HCT116 (cell line): ENCODE measurements at regions not wholly inside any gene's neighbourhood (a gene's known extent, or its start where the extent isn't known, plus 50 kb on each side); places are given as distances from the start of the nearest gene placed in this dataset.

Experiments used
- ATAC-seq: fragments of 200-7000 bp; cut with Tn5 transposase; 2 replicates; pipeline ENCODE4 v1.9.1; 2020; ENCODE audit warnings: mild to moderate bottlenecking, moderate library complexity
- BruUV-seq: library from RNA; stranded (reverse); fragments of 400-500 nt; replicated peaks from 2 replicates; lab custom pipeline; 2021; lab: Mats Ljungman, UMichigan
- CTCF ChIA-PET: fragments of 300-600 bp; sonication (Branson Sonifier 250); formaldehyde crosslinking; loops from one replicate; lab custom pipeline; 2021; ENCODE audit warnings: antibody characterized with exemption; lab: Charles Lee
- POLR2A ChIA-PET: fragments of 300-600, 350-600 bp; sonication (Branson Sonifier 250); formaldehyde crosslinking; loops from one replicate; lab custom pipeline; 2021; ENCODE audit warnings: antibody characterized with exemption; lab: Charles Lee
- RAD21 ChIA-PET, 2 experiments: fragments of 300-600 bp; sonication (Branson Sonifier 250); formaldehyde crosslinking; loops; one replicate each; lab custom pipeline; 2023; ENCODE audit warnings: low total read pairs in 2 of 2; ENCODE audit not compliant: uncharacterized antibody in 2 of 2, unreplicated experiment in 2 of 2, low non-redundant PET in 1 of 2; lab: Charles Lee
- DNase-seq: peaks from one replicate; pipeline ENCODE4 v3.0.0-alpha.2; 2010; ENCODE audit warnings: low read depth, low spot score
- H2AFZ ChIP-seq: fragments of 200-600 bp; shearing (Covaris generic), sonication (generic); 2 replicates; pipeline ENCODE4 v1.6.1; 2017; ENCODE audit warnings: low read depth, mixed run types, mixed read lengths, antibody characterized with exemption, low read length; ENCODE audit not compliant: poor library complexity, severe bottlenecking
- H3K27ac ChIP-seq: 2 replicates; pipeline ENCODE4 v1.5.1; 2012; ENCODE audit warnings: low read depth, low read length
- H3K27me3 ChIP-seq: fragments of 200-600 bp; sonication (generic); 2 replicates; pipeline ENCODE4 v1.6.1; 2016; ENCODE audit warnings: mixed run types, low read length, mixed read lengths; ENCODE audit not compliant: insufficient read depth
- H3K36me3 ChIP-seq, 2 experiments: fragments of 200-500 bp in 1 of 2; fragments of 200-600 bp in 1 of 2; sonication (Bioruptor generic) in 1 of 2; sonication (generic) in 1 of 2; 2 replicates each; pipeline versions ENCODE4 v1.5.1 to v1.6.1; 2014 to 2016; ENCODE audit warnings: low read length in 2 of 2, inconsistent platforms in 1 of 2, mixed read lengths in 1 of 2, mixed run types in 1 of 2; ENCODE audit not compliant: insufficient read depth in 2 of 2, control insufficient read depth in 1 of 2
- H3K4me1 ChIP-seq, 2 experiments: fragments of 200-600 bp in 1 of 2; sonication (generic) in 1 of 2; 2 replicates each; pipeline versions ENCODE4 v1.5.1 to v1.6.1; 2012 to 2017; ENCODE audit warnings: low read length in 2 of 2, inconsistent platforms in 1 of 2, mild to moderate bottlenecking in 1 of 2, mixed read lengths in 1 of 2, mixed run types in 1 of 2, moderate library complexity in 1 of 2; ENCODE audit not compliant: insufficient read depth in 2 of 2, control insufficient read depth in 1 of 2
- H3K4me2 ChIP-seq: fragments of 200-600 bp; sonication (generic); 2 replicates; pipeline ENCODE4 v1.6.1; 2017; ENCODE audit warnings: mixed run types, low read length, mixed read lengths
- H3K4me3 ChIP-seq, 2 experiments: fragments of 200-600 bp in 1 of 2; sonication (generic) in 1 of 2; replicated peaks in 1 of 2; 2 replicates each; pipeline ENCODE4 v1.5.1; 2011 to 2016; ENCODE audit warnings: low read length in 2 of 2, control low read depth in 1 of 2, low read depth in 1 of 2, mild to moderate bottlenecking in 1 of 2, mixed read lengths in 1 of 2, mixed run types in 1 of 2
- H3K79me2 ChIP-seq: fragments of 200-600 bp; sonication (generic); 2 replicates; pipeline ENCODE4 v1.6.1; 2017; ENCODE audit warnings: mild to moderate bottlenecking, mixed run types, low read length, moderate library complexity, mixed read lengths; ENCODE audit not compliant: insufficient read depth
- H3K9ac ChIP-seq: fragments of 200-600 bp; sonication (generic); 2 replicates; pipeline ENCODE4 v1.6.1; 2016; ENCODE audit warnings: low read length, mixed read lengths
- H3K9me2 ChIP-seq: fragments of 200-600 bp; sonication (generic), shearing (Covaris generic); 2 replicates; pipeline ENCODE4 v1.6.1; 2017; ENCODE audit warnings: mixed run types, mild to moderate bottlenecking, moderate library complexity; ENCODE audit not compliant: insufficient read depth
- H3K9me3 ChIP-seq, 2 experiments: fragments of 200-500 bp in 1 of 2; fragments of 200-600 bp in 1 of 2; sonication (Bioruptor generic) in 1 of 2; sonication (generic) in 1 of 2; 2 replicates each; pipeline ENCODE4 v1.6.1; 2014 to 2017; ENCODE audit warnings: low read length in 2 of 2, mixed read lengths in 2 of 2, inconsistent platforms in 1 of 2, low read depth in 1 of 2, mild to moderate bottlenecking in 1 of 2, mixed run types in 1 of 2, moderate library complexity in 1 of 2; ENCODE audit not compliant: control insufficient read depth in 1 of 2, insufficient read depth in 1 of 2
- H4K20me1 ChIP-seq: fragments of 200-600 bp; sonication (generic), shearing (Covaris generic); 2 replicates; pipeline ENCODE4 v1.6.1; 2017; ENCODE audit warnings: mixed run types, mild to moderate bottlenecking, moderate library complexity; ENCODE audit not compliant: insufficient read depth
- ATF3 ChIP-seq: IDR thresholded peaks from 2 replicates; pipeline ENCODE4 v1.6.1; 2012
- CBX3 ChIP-seq: IDR thresholded peaks from 2 replicates; pipeline ENCODE4 v1.6.1; 2012; ENCODE audit warnings: low read depth
- CEBPB ChIP-seq: IDR thresholded peaks from 2 replicates; pipeline ENCODE4 v1.6.1; 2012; ENCODE audit warnings: low read depth
- CTCF ChIP-seq, 3 experiments: fragments of 200-600 bp in 1 of 3; sonication (generic) in 1 of 3; IDR thresholded peaks in 2 of 3; conservative IDR thresholded peaks in 1 of 3; 2 replicates each; pipeline ENCODE4 v1.5.1; 2012 to 2017; ENCODE audit warnings: low read depth in 2 of 3, low read length in 2 of 3, antibody characterized with exemption in 1 of 3, borderline replicate concordance in 1 of 3, control low read depth in 1 of 3, mild to moderate bottlenecking in 1 of 3, mixed read lengths in 1 of 3, mixed run types in 1 of 3, moderate library complexity in 1 of 3; ENCODE audit not compliant: insufficient read depth in 1 of 3
- ELF1 ChIP-seq: IDR thresholded peaks from 2 replicates; pipeline ENCODE4 v1.6.1; 2012; ENCODE audit warnings: low read depth, borderline replicate concordance
- EZH2 ChIP-seq: fragments of 200-600 bp; sonication (generic); IDR thresholded peaks from 2 replicates; pipeline ENCODE4 v1.6.1; 2017; ENCODE audit warnings: antibody characterized with exemption, mixed run types
- EZH2phosphoT487 ChIP-seq: fragments of 200-600 bp; IDR thresholded peaks from 2 replicates; pipeline ENCODE4 v1.6.1; 2018; ENCODE audit warnings: antibody characterized with exemption, borderline replicate concordance
- FOSL1 ChIP-seq: IDR thresholded peaks from 2 replicates; pipeline ENCODE4 v1.6.1; 2012; ENCODE audit warnings: low read depth
- JUND ChIP-seq: IDR thresholded peaks from 2 replicates; pipeline ENCODE4 v1.6.1; 2012
- POLR2AphosphoS5 ChIP-seq: IDR thresholded peaks from 2 replicates; pipeline ENCODE4 v1.6.1; 2011; ENCODE audit warnings: mild to moderate bottlenecking, low read depth, low read length, moderate library complexity
- RAD21 ChIP-seq: IDR thresholded peaks from 2 replicates; pipeline ENCODE4 v1.6.1; 2012; ENCODE audit warnings: low read depth, mild to moderate bottlenecking
- REST ChIP-seq: IDR thresholded peaks from 2 replicates; pipeline ENCODE4 v1.6.1; 2012; ENCODE audit warnings: low read depth
- SIN3A ChIP-seq: IDR thresholded peaks from 2 replicates; pipeline ENCODE4 v1.6.1; 2012; ENCODE audit warnings: low read depth
- SP1 ChIP-seq: IDR thresholded peaks from 2 replicates; pipeline ENCODE4 v1.6.1; 2012; ENCODE audit warnings: low read depth
- SRF ChIP-seq: IDR thresholded peaks from 2 replicates; pipeline ENCODE4 v1.6.1; 2012; ENCODE audit warnings: low read depth
- YY1 ChIP-seq: IDR thresholded peaks from 2 replicates; pipeline ENCODE4 v1.6.1; 2011; ENCODE audit warnings: low read length, low read depth, moderate library complexity, mild to moderate bottlenecking; ENCODE audit not compliant: insufficient replicate concordance; ENCODE audit errors: extremely low read depth
- ZBTB33 ChIP-seq: IDR thresholded peaks from 2 replicates; pipeline ENCODE4 v1.6.1; 2011; ENCODE audit warnings: mild to moderate bottlenecking, low read length, moderate library complexity; ENCODE audit not compliant: insufficient replicate concordance; ENCODE audit errors: extremely low read depth
- ZFX ChIP-seq: fragments of 450-650 bp; IDR thresholded peaks from 2 replicates; pipeline ENCODE4 v1.6.1; 2017
- intact Hi-C: fragments of 100-400 bp; cut with micrococcal nuclease; formaldehyde crosslinking; loops from 2 replicates; pipeline ENCODE4 v1.10.0; 2022

- Histone ChIP-seq H3K4me3 (no peak overlapping the region), H3K4me1 (no peaks in the 10 kb centered on the region), H3K27me3 (no peaks in the 10 kb centered on the region), H3K36me3 (no peaks in the 10 kb centered on the region), H3K27ac (no peak overlapping the region), H3K4me2 (no peak overlapping the region), H3K9ac (no peak overlapping the region), H2AFZ (no peak overlapping the region), H3K9me2 (no peaks in the 10 kb centered on the region), H3K9me3 (peaks cover 0 to 12% of the 10 kb centered on the region in 2 experiments; a peak in 1 of 4 replicates), H4K20me1 (no peaks in the 10 kb centered on the region), H3K79me2 (no peaks in the 10 kb centered on the region)
- CTCF ChIA-PET: no interaction called here
- RAD21 ChIA-PET: no interaction called here
- TF ChIP-seq CBX3: no peak
- TF ChIP-seq REST: no peak
- TF ChIP-seq ELF1: no peak
- TF ChIP-seq ZFX: no peak
- no peak for TF ChIP-seq CTCF (IDR thresholded peaks at IDR 0.05 in 2 of 3, conservative IDR thresholded peaks at IDR 0.05 in 1 of 3; ENCODE audit: borderline replicate concordance in 1 of 3, insufficient read depth in 1 of 3, low read depth in 2 of 3, low read length in 2 of 3)
- no peak for TF ChIP-seq POLR2AphosphoS5
- TF ChIP-seq FOSL1: no peak
- no peak for TF ChIP-seq SP1
- no peak for TF ChIP-seq ATF3
- no peak for TF ChIP-seq SIN3A
- TF ChIP-seq YY1: no peak
- TF ChIP-seq EZH2: no peak
- no peak for TF ChIP-seq JUND
- no peak for TF ChIP-seq CEBPB
- TF ChIP-seq ZBTB33: no peak
- TF ChIP-seq RAD21: no peak
- no peak for TF ChIP-seq EZH2phosphoT487
- TF ChIP-seq SRF: no peak
- no TSS peak for BruUV-seq
- no peak for ATAC-seq
- no peak for DNase-seq
- POLR2A ChIA-PET: no interaction called here
- intact Hi-C loops: no loop called here
These were observed 50.9 kb upstream of the ADRA2C start for GRCh38 chr4:3715061-3715854.
